Neural cell (in vitro differentiated cells): ENCODE measurements at regions not wholly inside any gene's neighbourhood (a gene's known extent, or its start where the extent isn't known, plus 50 kb on each side); places are given as distances from the start of the nearest gene placed in this dataset.

Experiments used
- EP300 ChIP-seq: fragments of 450-650 bp; conservative IDR thresholded peaks from 2 replicates; pipeline ENCODE4 v1.6.1; 2014; ENCODE audit warnings: antibody characterized with exemption, mild to moderate bottlenecking, moderate library complexity; ENCODE audit not compliant: poor library complexity, severe bottlenecking
- POLR2AphosphoS5 ChIP-seq: IDR thresholded peaks from 2 replicates; pipeline ENCODE4 v1.6.1; 2012
- TF ChIP-seq, protein P1 (sequence below): fragments of 450-650 bp; IDR thresholded peaks from 2 replicates; pipeline ENCODE4 v1.5.1; 2014; ENCODE audit warnings: antibody characterized with exemption, mild to moderate bottlenecking, moderate library complexity; ENCODE audit not compliant: poor library complexity, severe bottlenecking
- TF ChIP-seq, protein P2 (sequence below): IDR thresholded peaks from 2 replicates; pipeline ENCODE4 v1.6.1; 2012; ENCODE audit warnings: borderline replicate concordance

DNA sequence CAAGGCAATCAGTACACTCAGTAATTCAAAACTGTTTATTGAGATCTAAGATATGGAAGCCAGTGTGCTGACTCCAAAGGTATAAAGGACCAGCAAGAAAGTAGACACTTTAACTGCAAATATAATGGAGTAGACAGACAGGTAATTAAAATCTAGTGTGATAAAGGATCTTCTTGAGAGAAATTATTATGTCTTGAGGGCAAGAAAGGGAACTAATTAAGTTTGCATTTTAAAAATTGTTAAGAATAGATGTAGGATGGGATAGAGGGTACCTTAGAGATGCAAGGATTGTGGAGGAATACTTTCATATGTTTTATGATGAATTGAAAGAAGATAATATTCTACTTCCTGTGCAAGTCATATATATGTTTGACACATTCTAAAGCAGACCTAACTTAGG, 825.3 kb downstream of the LTN1 start:
- TF ChIP-seq, protein P1, sequence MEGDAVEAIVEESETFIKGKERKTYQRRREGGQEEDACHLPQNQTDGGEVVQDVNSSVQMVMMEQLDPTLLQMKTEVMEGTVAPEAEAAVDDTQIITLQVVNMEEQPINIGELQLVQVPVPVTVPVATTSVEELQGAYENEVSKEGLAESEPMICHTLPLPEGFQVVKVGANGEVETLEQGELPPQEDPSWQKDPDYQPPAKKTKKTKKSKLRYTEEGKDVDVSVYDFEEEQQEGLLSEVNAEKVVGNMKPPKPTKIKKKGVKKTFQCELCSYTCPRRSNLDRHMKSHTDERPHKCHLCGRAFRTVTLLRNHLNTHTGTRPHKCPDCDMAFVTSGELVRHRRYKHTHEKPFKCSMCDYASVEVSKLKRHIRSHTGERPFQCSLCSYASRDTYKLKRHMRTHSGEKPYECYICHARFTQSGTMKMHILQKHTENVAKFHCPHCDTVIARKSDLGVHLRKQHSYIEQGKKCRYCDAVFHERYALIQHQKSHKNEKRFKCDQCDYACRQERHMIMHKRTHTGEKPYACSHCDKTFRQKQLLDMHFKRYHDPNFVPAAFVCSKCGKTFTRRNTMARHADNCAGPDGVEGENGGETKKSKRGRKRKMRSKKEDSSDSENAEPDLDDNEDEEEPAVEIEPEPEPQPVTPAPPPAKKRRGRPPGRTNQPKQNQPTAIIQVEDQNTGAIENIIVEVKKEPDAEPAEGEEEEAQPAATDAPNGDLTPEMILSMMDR = no peak
- TF ChIP-seq EP300 = no peak
- no peak for TF ChIP-seq POLR2AphosphoS5
- TF ChIP-seq, protein P2, sequence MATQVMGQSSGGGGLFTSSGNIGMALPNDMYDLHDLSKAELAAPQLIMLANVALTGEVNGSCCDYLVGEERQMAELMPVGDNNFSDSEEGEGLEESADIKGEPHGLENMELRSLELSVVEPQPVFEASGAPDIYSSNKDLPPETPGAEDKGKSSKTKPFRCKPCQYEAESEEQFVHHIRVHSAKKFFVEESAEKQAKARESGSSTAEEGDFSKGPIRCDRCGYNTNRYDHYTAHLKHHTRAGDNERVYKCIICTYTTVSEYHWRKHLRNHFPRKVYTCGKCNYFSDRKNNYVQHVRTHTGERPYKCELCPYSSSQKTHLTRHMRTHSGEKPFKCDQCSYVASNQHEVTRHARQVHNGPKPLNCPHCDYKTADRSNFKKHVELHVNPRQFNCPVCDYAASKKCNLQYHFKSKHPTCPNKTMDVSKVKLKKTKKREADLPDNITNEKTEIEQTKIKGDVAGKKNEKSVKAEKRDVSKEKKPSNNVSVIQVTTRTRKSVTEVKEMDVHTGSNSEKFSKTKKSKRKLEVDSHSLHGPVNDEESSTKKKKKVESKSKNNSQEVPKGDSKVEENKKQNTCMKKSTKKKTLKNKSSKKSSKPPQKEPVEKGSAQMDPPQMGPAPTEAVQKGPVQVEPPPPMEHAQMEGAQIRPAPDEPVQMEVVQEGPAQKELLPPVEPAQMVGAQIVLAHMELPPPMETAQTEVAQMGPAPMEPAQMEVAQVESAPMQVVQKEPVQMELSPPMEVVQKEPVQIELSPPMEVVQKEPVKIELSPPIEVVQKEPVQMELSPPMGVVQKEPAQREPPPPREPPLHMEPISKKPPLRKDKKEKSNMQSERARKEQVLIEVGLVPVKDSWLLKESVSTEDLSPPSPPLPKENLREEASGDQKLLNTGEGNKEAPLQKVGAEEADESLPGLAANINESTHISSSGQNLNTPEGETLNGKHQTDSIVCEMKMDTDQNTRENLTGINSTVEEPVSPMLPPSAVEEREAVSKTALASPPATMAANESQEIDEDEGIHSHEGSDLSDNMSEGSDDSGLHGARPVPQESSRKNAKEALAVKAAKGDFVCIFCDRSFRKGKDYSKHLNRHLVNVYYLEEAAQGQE = no peak
